Naive thymus-derived CD4-positive, alpha-beta T cell (primary cell): ENCODE measurements at regions not wholly inside any gene's neighbourhood (a gene's known extent, or its start where the extent isn't known, plus 50 kb on each side); places are given as distances from the start of the nearest gene placed in this dataset.

Source experiments
- ATAC-seq: fragments of 150-1000 bp; cut with Tn5 transposase; 2 replicates; pipeline ENCODE4 v1.10.0; 2021; ENCODE audit warnings: mild to moderate bottlenecking, moderate library complexity
- CTCF ChIA-PET: fragments of 350-600 bp; sonication (Branson Sonifier 250); formaldehyde crosslinking; loops from one replicate; lab custom pipeline; 2021; ENCODE audit warnings: antibody characterized with exemption; lab: Charles Lee
- POLR2A ChIA-PET: fragments of 350-600 bp; sonication (Branson Sonifier 250); formaldehyde crosslinking; loops from one replicate; lab custom pipeline; 2021; ENCODE audit warnings: antibody characterized with exemption, inconsistent platforms; lab: Charles Lee
- DNase-seq, 9 donors: peaks; one replicate each; pipeline versions ENCODE4 v3.0.0 to v3.0.0-alpha.2; 2020 to 2022; ENCODE audit warnings: mixed read lengths in 1 of 9
- H3K27ac ChIP-seq: one replicate; pipeline ENCODE4 v1.7.0; 2013; ENCODE audit warnings: mild to moderate bottlenecking, low read depth, low read length, moderate library complexity
- H3K27me3 ChIP-seq, 2 donors: one replicate each; pipeline ENCODE4 v1.7.0; 2013; ENCODE audit warnings: low read length in 2 of 2, mild to moderate bottlenecking in 2 of 2, moderate library complexity in 2 of 2; ENCODE audit not compliant: control insufficient read depth in 2 of 2, insufficient read depth in 2 of 2
- H3K36me3 ChIP-seq, 3 experiments: 1 replicate in 2 of 3; 2 replicates in 1 of 3; pipeline ENCODE4 v1.7.0; 2013; ENCODE audit warnings: low read length in 3 of 3, mild to moderate bottlenecking in 3 of 3, moderate library complexity in 1 of 3; ENCODE audit not compliant: insufficient read depth in 3 of 3, control insufficient read depth in 2 of 3
- H3K4me1 ChIP-seq, 2 donors: one replicate each; pipeline ENCODE4 v1.7.0; 2013; ENCODE audit warnings: low read length in 2 of 2, mild to moderate bottlenecking in 2 of 2, moderate library complexity in 1 of 2; ENCODE audit not compliant: control insufficient read depth in 2 of 2, insufficient read depth in 2 of 2
- H3K4me3 ChIP-seq: 2 replicates; pipeline ENCODE4 v1.7.0; 2013; ENCODE audit warnings: mild to moderate bottlenecking, low read length
- H3K9me3 ChIP-seq, 3 experiments: 1 replicate in 2 of 3; 2 replicates in 1 of 3; pipeline ENCODE4 v1.7.0; 2013; ENCODE audit warnings: low read length in 3 of 3; ENCODE audit not compliant: control insufficient read depth in 2 of 3
- H3K27ac Mint-ChIP-seq, 9 donors: one replicate each; pipeline ENCODE4 v1.8.0; 2020 to 2022; ENCODE audit warnings: mixed read lengths in 9 of 9, mild to moderate bottlenecking in 8 of 9, moderate library complexity in 5 of 9, inconsistent platforms in 2 of 9
- H3K27me3 Mint-ChIP-seq, 5 donors: one replicate each; pipeline ENCODE4 v1.8.0; 2021 to 2022; ENCODE audit warnings: mixed read lengths in 5 of 5, mild to moderate bottlenecking in 1 of 5
- H3K36me3 Mint-ChIP-seq, 5 donors: one replicate each; pipeline ENCODE4 v1.8.0; 2020 to 2022; ENCODE audit warnings: mixed read lengths in 5 of 5, mild to moderate bottlenecking in 3 of 5, inconsistent platforms in 1 of 5
- H3K4me1 Mint-ChIP-seq, 7 donors: one replicate each; pipeline ENCODE4 v1.8.0; 2020 to 2022; ENCODE audit warnings: mixed read lengths in 7 of 7, mild to moderate bottlenecking in 3 of 7, inconsistent platforms in 1 of 7
- H3K4me3 Mint-ChIP-seq, 10 donors: one replicate each; pipeline ENCODE4 v1.8.0; 2020 to 2022; ENCODE audit warnings: mild to moderate bottlenecking in 10 of 10, mixed read lengths in 10 of 10, moderate library complexity in 6 of 10, inconsistent platforms in 2 of 10
- H3K9me3 Mint-ChIP-seq, 11 donors: one replicate each; pipeline ENCODE4 v1.8.0; 2020 to 2022; ENCODE audit warnings: mixed read lengths in 11 of 11, mild to moderate bottlenecking in 4 of 11, inconsistent platforms in 1 of 11, moderate library complexity in 1 of 11
- intact Hi-C, 2 donors: fragments of 100-400 bp; cut with micrococcal nuclease; formaldehyde crosslinking; loops; one replicate each; pipeline ENCODE4 v1.15.1; 2023

DNA sequence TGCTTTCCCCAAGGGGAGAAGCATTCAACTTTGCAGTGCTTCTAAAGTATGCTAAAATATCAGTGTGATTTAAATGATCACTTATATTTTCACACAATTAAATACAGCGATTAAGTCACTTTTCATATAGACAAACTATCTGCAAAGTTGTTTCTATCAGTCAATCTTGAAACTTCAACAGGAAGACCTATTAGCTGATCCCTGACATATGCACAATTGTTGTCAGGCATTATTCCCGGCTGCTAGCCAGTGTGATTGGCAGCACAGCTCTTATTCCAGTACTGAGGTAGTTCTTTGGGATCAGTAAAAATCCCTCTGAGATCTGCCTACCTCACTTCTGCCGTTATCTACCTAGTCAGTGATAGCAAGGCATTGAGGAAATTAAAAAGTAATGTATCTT lies 629.5 kb downstream of the NR4A2 start:
- Histone ChIP-seq H3K9me3 (no peaks in the 10 kb centered on the region), H3K27ac (no peak overlapping the region), H3K27me3 (peaks cover 0 to 3% of the 10 kb centered on the region in 2 donors), H3K36me3 (no peaks in the 10 kb centered on the region), H3K4me1 (no peaks in the 10 kb centered on the region), H3K4me3 (no peak overlapping the region)
- Mint-ChIP-seq H3K4me1 (no peaks in the 10 kb centered on the region), H3K27me3 (no peaks in the 10 kb centered on the region), H3K9me3 (peaks cover 0 to 3% (median 0%) of the 10 kb centered on the region in 11 donors), H3K36me3 (no peaks in the 10 kb centered on the region), H3K4me3 (no peak overlapping the region), H3K27ac (no peak overlapping the region)
- ATAC-seq = no peak
- POLR2A ChIA-PET = no interaction called here
- intact Hi-C loops = no loop called here
- CTCF ChIA-PET = no interaction called here
- DNase-seq = no peak

DNA sequence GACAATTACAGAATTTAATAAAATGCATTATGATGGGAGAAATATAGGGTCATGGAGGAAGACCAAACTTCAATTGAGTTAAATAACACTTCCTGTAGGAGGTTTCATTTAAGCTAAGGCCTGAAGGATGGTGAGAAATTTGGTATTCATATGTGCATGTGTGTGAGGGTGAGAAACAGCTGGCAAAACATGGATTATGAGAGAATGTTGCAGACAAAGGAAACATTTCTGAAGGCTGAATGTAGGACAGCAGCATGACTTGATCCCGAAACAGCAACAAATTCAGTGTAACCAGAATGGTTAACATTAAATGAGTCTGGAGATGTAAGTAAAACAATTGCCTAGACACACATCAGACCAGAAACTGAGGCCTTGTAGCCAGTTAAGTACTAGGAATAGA lies 630.8 kb downstream of the NR4A2 start:
- Mint-ChIP-seq H3K9me3 (peaks cover 0 to 6% (median 0%) of the 10 kb centered on the region in 11 donors), H3K4me1 (peaks cover 0 to 2% (median 0%) of the 10 kb centered on the region in 7 donors), H3K27me3 (peaks cover 0 to 5% (median 0%) of the 10 kb centered on the region in 5 donors), H3K4me3 (no peak overlapping the region), H3K27ac (no peak overlapping the region), H3K36me3 (no peaks in the 10 kb centered on the region)
- Histone ChIP-seq H3K4me3 (no peak overlapping the region), H3K27me3 (peaks cover 0 to 3% of the 10 kb centered on the region in 2 donors), H3K36me3 (no peaks in the 10 kb centered on the region), H3K9me3 (no peaks in the 10 kb centered on the region), H3K27ac (no peak overlapping the region), H3K4me1 (no peaks in the 10 kb centered on the region)
- ChIA-PET CTCF (no interaction called here), POLR2A (no interaction called here)
- DNase-seq = no peak
- ATAC-seq = no peak
- intact Hi-C loops = no loop called here

DNA sequence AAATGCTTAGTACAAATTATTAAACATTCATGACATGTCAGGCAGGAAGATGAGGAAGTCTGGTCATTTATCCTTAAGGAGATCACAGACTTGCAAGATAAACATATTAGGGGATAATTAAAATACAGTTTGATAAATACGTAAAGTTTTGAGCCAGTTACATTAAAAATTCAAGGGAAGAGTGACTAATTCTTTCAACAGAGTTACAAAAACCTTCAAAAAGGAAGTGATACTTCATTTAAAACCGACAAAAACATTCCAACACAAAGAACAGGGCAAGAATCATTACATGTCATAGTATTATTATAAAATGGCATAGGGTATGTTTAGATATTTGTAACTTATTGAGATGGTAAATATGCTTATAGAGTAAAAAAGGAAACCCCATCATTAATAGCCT lies 636.0 kb downstream of the NR4A2 start:
- no peak overlapping the region for H3K4me3 ChIP-seq
- Mint-ChIP-seq H3K36me3 (no peaks in the 10 kb centered on the region), H3K9me3 (peaks cover 0 to 5% (median 0%) of the 10 kb centered on the region in 11 donors), H3K27me3 (peaks cover 0 to 5% (median 0%) of the 10 kb centered on the region in 5 donors), H3K4me1 (peaks cover 0 to 2% (median 0%) of the 10 kb centered on the region in 7 donors), H3K4me3 (no peak overlapping the region), H3K27ac (no peak overlapping the region)
- ChIA-PET POLR2A (no interaction called here), CTCF (no interaction called here)
- H3K27ac ChIP-seq = no peak overlapping the region
- H3K36me3 ChIP-seq = no peaks in the 10 kb centered on the region
- H3K27me3 ChIP-seq = no peaks in the 10 kb centered on the region
- intact Hi-C loops = no loop called here
- no peak for ATAC-seq
- H3K9me3 ChIP-seq = no peaks in the 10 kb centered on the region
- DNase-seq = no peak
- no peaks in the 10 kb centered on the region for H3K4me1 ChIP-seq

DNA sequence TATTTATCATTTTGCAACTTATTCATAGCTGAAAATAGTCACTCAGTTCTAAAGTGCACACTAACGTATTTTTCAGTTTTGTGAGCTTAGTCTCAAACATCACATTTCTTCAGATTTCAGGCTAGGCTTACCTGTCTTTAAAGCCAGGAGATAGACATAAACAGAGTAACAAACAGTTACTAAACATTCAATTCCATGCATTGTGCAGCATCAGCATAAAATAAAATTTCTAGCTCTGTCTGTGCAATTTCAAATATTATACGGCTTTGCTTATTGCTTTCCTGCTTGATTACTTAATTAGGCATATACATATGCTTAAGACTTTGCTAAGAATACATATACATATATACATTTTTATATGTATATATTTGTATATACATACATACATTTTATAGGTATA lies 637.0 kb downstream of the NR4A2 start:
- peaks cover 0 to 5% (median 0%) of the 10 kb centered on the region in 5 donors for H3K27me3 Mint-ChIP-seq
- Histone ChIP-seq H3K27me3 (no peaks in the 10 kb centered on the region), H3K4me3 (no peak overlapping the region), H3K36me3 (no peaks in the 10 kb centered on the region), H3K4me1 (no peaks in the 10 kb centered on the region), H3K9me3 (no peaks in the 10 kb centered on the region), H3K27ac (no peak overlapping the region)
- CTCF ChIA-PET = no interaction called here
- H3K4me1 Mint-ChIP-seq = peaks cover 0 to 2% (median 0%) of the 10 kb centered on the region in 7 donors
- H3K27ac Mint-ChIP-seq = no peak overlapping the region
- no peak for ATAC-seq
- peaks cover 0 to 5% (median 0%) of the 10 kb centered on the region in 11 donors for H3K9me3 Mint-ChIP-seq
- no peak overlapping the region for H3K4me3 Mint-ChIP-seq
- no peak for DNase-seq
- intact Hi-C loops = no loop called here
- POLR2A ChIA-PET = no interaction called here
- no peaks in the 10 kb centered on the region for H3K36me3 Mint-ChIP-seq

DNA sequence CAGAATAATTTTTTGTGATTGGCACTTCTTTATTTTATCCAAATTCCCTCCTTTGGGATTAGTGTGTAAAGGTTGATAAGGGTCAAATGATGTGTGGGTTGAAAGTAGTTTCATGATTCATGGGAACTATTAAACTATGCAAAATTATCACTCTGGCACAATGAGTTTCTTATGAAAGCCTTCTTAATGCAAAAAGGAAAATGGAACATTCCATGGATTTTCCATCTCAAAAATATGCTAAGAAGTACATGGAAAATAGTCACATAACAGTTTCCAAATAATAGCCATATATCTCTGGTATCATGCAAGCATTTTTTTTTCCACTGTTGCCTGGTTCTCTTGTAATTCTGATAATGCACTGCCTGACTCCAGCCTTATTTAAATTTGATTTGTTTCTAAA lies 639.7 kb downstream of the NR4A2 start:
- H3K9me3 Mint-ChIP-seq = peaks cover 0 to 5% (median 0%) of the 10 kb centered on the region in 11 donors

DNA sequence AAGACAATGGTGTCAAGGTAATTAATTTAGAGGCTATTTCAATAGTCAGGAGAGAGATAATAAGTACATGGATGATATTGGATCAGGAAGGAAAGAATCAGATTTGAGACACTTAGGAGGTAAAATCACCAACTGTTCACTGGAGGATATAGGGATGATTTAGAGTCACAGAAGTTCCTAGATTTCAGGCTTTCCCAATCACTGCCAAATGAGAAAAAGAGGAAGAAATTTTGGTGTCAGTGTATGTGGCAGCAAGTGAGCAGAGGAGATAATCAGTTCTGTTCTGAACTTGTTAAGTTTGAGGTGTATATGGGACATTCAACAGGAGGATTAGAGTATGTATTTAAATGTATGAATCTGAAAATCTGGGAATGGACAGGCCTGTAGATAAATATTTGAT lies 640.4 kb downstream of the NR4A2 start:
- CTCF ChIA-PET = no interaction called here
- intact Hi-C loops = no loop called here
- Mint-ChIP-seq H3K9me3 (peaks cover 0 to 2% (median 0%) of the 10 kb centered on the region in 11 donors), H3K27ac (no peak overlapping the region), H3K36me3 (no peaks in the 10 kb centered on the region), H3K4me1 (no peaks in the 10 kb centered on the region), H3K27me3 (no peaks in the 10 kb centered on the region), H3K4me3 (no peak overlapping the region)
- POLR2A ChIA-PET = no interaction called here
- H3K36me3 ChIP-seq = no peaks in the 10 kb centered on the region
- no peak overlapping the region for H3K27ac ChIP-seq
- H3K9me3 ChIP-seq = no peaks in the 10 kb centered on the region
- no peak overlapping the region for H3K4me3 ChIP-seq
- ATAC-seq = no peak
- no peaks in the 10 kb centered on the region for H3K27me3 ChIP-seq
- H3K4me1 ChIP-seq = no peaks in the 10 kb centered on the region
- DNase-seq = no peak

More for the DNA sequence above, 639.7 kb downstream of the NR4A2 start:
- Mint-ChIP-seq H3K4me3 (no peak overlapping the region), H3K4me1 (peaks cover 0 to 2% (median 0%) of the 10 kb centered on the region in 7 donors), H3K36me3 (no peaks in the 10 kb centered on the region), H3K27ac (no peak overlapping the region), H3K27me3 (peaks cover 0 to 4% (median 0%) of the 10 kb centered on the region in 5 donors)
- Histone ChIP-seq H3K36me3 (no peaks in the 10 kb centered on the region), H3K9me3 (no peaks in the 10 kb centered on the region), H3K4me1 (no peaks in the 10 kb centered on the region), H3K27me3 (no peaks in the 10 kb centered on the region), H3K27ac (no peak overlapping the region), H3K4me3 (no peak overlapping the region)
- intact Hi-C loops = no loop called here
- ATAC-seq (no peak), DNase-seq (no peak)
- ChIA-PET POLR2A (no interaction called here), CTCF (no interaction called here)

DNA sequence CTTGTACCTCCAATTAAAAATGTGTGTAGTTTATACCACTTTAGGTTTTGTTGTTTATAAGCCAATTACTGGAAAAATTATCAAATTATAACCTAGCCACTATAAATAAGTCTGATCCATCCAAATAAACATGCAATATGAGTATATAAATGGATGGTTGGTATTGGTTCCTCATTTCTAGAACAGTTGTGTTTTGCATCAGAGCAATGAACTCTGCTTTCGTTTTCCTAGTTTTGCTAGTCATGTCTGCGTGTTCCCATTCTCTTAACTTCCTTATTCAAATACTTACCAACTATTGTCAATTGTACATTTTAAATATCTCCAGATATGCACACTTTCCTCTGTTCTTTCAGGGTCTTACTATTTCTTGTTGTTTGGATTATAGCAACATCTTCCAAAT lies 641.7 kb downstream of the NR4A2 start:
- no peak overlapping the region for H3K27ac Mint-ChIP-seq
- H3K36me3 Mint-ChIP-seq = no peaks in the 10 kb centered on the region
- Histone ChIP-seq H3K9me3 (no peaks in the 10 kb centered on the region), H3K4me3 (no peak overlapping the region), H3K36me3 (no peaks in the 10 kb centered on the region), H3K4me1 (no peaks in the 10 kb centered on the region), H3K27me3 (no peaks in the 10 kb centered on the region), H3K27ac (no peak overlapping the region)
- ATAC-seq (peak; percentile 41), DNase-seq (no peak)
- H3K4me1 Mint-ChIP-seq = no peaks in the 10 kb centered on the region
- POLR2A ChIA-PET = no interaction called here
- no peaks in the 10 kb centered on the region for H3K27me3 Mint-ChIP-seq
- CTCF ChIA-PET = no interaction called here
- H3K9me3 Mint-ChIP-seq = peaks cover 0 to 2% (median 0%) of the 10 kb centered on the region in 11 donors
- no peak overlapping the region for H3K4me3 Mint-ChIP-seq
- intact Hi-C loops = no loop called here
